Aorta (tissue), 5 donors: ENCODE measurements at regions not wholly inside any gene's neighbourhood (a gene's known extent, or its start where the extent isn't known, plus 50 kb on each side); places are given as distances from the start of the nearest gene placed in this dataset.

Experiments
- ATAC-seq: fragments of 200-7000 bp; cut with Tn5 transposase; one replicate; pipeline ENCODE4 v1.9.1; 2022; ENCODE audit warnings: moderate library complexity; ENCODE audit not compliant: low FRiP score
- DNase-seq, 2 donors: peaks; one replicate each; pipeline ENCODE4 v3.0.0-alpha.2; 2020
- H3K27ac ChIP-seq, 2 donors: one replicate each; pipeline ENCODE4 v1.5.1; 2013; ENCODE audit warnings: low read length in 2 of 2, mild to moderate bottlenecking in 2 of 2, moderate library complexity in 2 of 2, control low read depth in 1 of 2, inconsistent platforms in 1 of 2, low read depth in 1 of 2
- H3K27me3 ChIP-seq, 2 donors: one replicate each; pipeline ENCODE4 v1.6.1; 2013; ENCODE audit warnings: control low read depth in 1 of 2, low read length in 1 of 2, mild to moderate bottlenecking in 1 of 2, moderate library complexity in 1 of 2; ENCODE audit not compliant: insufficient read depth in 2 of 2, control insufficient read depth in 1 of 2
- H3K36me3 ChIP-seq, 2 donors: one replicate each; pipeline ENCODE4 v1.6.1; 2013; ENCODE audit warnings: control low read depth in 1 of 2, low read length in 1 of 2, mild to moderate bottlenecking in 1 of 2; ENCODE audit not compliant: insufficient read depth in 2 of 2, control insufficient read depth in 1 of 2
- H3K4me1 ChIP-seq, 2 donors: one replicate each; pipeline ENCODE4 v1.6.1; 2013; ENCODE audit warnings: low read length in 2 of 2, control low read depth in 1 of 2, mild to moderate bottlenecking in 1 of 2, moderate library complexity in 1 of 2; ENCODE audit not compliant: insufficient read depth in 2 of 2, control insufficient read depth in 1 of 2
- H3K4me3 ChIP-seq, 2 donors: one replicate each; pipeline ENCODE4 v1.5.1; 2013; ENCODE audit warnings: low read length in 2 of 2, control low read depth in 1 of 2, mild to moderate bottlenecking in 1 of 2
- H3K9me3 ChIP-seq: one replicate; pipeline ENCODE4 v1.6.1; 2013; ENCODE audit warnings: mild to moderate bottlenecking, low read length; ENCODE audit not compliant: control insufficient read depth
- WGBS, 2 donors: extraction: QIAGEN DNeasy Blood & Tissue Kit; methylation state at CpG; one replicate each; pipeline ENCODE4 v1.1.7; 2013; 5-methylcytosine and 5-hydroxymethylcytosine counted together
- intact Hi-C, 2 donors: fragments of 100-400 bp; cut with DNase I; formaldehyde crosslinking; loops; one replicate each; pipeline versions ENCODE4 v1.14.2 to v1.15.0; 2022
- donor health status: healthy with polysubstance abuse.
- donor health status: Bipolar disorder and iron deficiency.
- donor health status: DM: no; HTN: no; CAD: no.
- donor health status: DM: no; HTN: no; CAD: no.
- donor health status: DM: yes; HTN: yes; CAD: no.

DNA sequence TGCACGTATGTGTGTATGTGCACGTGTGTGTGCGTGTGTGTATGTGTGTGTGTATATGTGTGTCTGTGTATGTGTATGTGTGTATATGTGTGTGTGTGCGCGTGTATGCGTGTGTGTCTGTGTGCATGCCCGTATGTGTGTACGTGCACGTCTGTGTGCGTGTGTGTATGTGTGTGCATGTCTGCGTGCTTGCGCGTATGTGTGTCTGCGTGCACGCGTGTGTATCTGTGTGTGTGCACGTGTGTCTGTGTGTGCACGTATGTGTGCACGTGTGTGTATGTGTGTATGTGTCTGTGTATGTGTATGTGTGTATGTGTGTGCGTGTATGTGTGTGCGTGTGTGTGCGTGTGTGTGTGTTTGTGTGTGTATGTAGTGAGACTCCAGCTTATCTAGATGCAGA, 97.5 kb upstream of the SPATS2L start:
- WGBS, 2 donors: 91 to 92% methylated on average over 22 of the region's 22 CpGs

DNA sequence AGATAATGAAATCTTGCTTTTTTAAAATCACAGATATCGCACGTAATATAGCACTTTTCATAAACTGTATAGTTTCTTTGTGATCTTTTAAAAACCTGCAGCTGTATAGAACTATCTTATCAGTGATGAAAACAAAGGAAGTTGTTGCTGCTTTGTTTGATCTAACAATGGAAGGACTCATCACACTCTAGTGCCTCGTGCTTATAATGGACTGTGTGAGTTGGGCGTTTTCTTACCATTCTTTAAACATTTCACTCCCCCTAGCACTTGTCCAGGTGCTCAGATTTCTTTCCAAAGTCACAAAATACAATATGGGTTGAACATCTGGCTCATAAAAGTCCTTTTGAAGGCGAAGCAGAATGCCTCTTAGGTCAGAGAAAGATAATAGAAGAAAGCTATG, 94.8 kb upstream of the SPATS2L start:
- Histone ChIP-seq H3K4me1 (no peaks in the 10 kb centered on the region), H3K36me3 (no peaks in the 10 kb centered on the region), H3K4me3 (no peak overlapping the region), H3K27ac (no peak overlapping the region), H3K27me3 (no peaks in the 10 kb centered on the region), H3K9me3 (no peaks in the 10 kb centered on the region)
- ATAC-seq (no peak), DNase-seq (no peak)
- WGBS, 2 donors: 78 to 82% methylated on average over 5 of the region's 5 CpGs
- intact Hi-C loops: no loop called here

More for the DNA sequence above, 97.5 kb upstream of the SPATS2L start:
- Histone ChIP-seq H3K9me3 (no peaks in the 10 kb centered on the region), H3K4me1 (no peaks in the 10 kb centered on the region), H3K27ac (no peak overlapping the region), H3K36me3 (no peaks in the 10 kb centered on the region), H3K4me3 (no peak overlapping the region), H3K27me3 (no peaks in the 10 kb centered on the region)
- intact Hi-C loops: no loop called here
- ATAC-seq (no peak), DNase-seq (no peak)

DNA sequence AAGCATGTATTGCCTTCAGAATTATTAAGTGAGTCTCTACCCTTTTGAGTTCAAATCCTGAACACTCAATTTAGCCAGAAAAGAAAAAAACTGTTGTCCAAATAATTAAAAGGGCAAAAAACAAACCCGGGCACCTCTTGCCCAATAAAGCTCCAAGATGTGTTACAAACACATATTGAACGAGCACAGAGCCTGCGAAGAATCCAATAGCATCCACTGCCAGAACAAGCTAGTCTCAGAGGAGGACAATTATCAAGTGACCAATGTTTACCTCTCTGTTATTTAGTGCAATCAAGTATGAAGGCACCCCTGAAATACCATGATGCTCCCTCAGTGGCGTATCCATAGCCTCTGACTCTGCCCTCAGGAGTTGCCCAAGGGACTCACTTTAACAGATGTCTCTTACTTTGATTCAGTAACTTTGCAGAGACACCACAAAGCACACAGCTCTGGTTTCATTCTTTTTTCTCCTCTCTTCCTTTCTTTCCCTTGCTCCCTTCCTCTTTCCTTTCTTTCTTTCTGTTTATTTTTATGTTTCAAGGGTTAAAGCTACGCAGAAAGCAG, 93.5 kb upstream of the SPATS2L start:
- Histone ChIP-seq H3K4me3 (no peak overlapping the region), H3K4me1 (no peaks in the 10 kb centered on the region), H3K27me3 (peaks cover 0 to 4% of the 10 kb centered on the region in 2 donors), H3K9me3 (no peaks in the 10 kb centered on the region), H3K36me3 (no peaks in the 10 kb centered on the region), H3K27ac (no peak overlapping the region)
- WGBS, 2 donors: 91 to 93% methylated on average over 5 of the region's 5 CpGs
- ATAC-seq (no peak), DNase-seq (no peak)
- intact Hi-C loops: no loop called here

DNA sequence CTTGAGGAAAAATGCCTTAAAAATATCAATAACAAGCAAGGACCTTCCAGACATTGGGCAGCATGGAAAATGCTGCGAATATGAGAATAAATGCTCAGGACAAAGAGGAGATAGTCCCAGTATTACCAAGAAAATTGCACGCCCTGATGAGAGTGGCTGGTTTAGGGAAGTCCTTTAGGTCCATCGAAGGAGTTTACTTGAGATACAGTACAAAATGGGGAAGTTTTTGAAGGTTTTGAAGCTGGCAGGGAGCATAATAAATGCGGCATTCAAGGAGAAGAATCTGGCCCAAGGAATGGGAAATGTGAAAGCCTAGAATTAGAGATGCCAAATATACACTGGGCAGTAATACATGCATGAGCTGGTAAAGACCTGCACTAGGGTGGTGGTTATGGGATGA, 90.2 kb upstream of the SPATS2L start:
- WGBS, 2 donors: 93 to 95% methylated on average over 4 of the region's 4 CpGs

DNA sequence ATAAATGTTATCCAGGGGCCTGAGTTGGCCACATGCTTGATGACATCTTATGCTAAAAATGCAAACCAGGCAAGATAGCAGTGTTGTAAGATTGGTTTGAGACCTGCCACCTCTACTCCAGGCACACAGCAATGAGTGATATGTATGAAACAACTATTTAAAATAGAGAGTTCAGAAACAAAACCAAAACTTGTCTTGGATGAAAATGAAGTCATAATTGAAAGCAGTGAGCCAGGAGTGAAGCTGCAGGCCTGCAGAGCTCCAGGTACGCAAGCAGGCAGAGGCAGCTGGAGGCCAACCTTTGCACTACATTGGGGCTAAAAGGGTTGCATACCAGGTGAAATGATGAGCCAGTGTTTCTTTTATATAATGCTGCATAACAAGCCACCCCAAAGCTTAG, 89.2 kb upstream of the SPATS2L start:
- Histone ChIP-seq H3K36me3 (no peaks in the 10 kb centered on the region), H3K27me3 (peaks cover 0 to 4% of the 10 kb centered on the region in 2 donors), H3K9me3 (no peaks in the 10 kb centered on the region), H3K4me1 (no peaks in the 10 kb centered on the region), H3K4me3 (no peak overlapping the region), H3K27ac (no peak overlapping the region)
- ATAC-seq (no peak), DNase-seq (no peak)
- 92 to 100% methylated on average over 1 of the region's 1 CpG for WGBS, 2 donors
- intact Hi-C loops: no loop called here

More for the DNA sequence above, 90.2 kb upstream of the SPATS2L start:
- no peak for DNase-seq
- Histone ChIP-seq H3K4me3 (no peak overlapping the region), H3K4me1 (no peaks in the 10 kb centered on the region), H3K27ac (no peak overlapping the region), H3K36me3 (no peaks in the 10 kb centered on the region), H3K27me3 (peaks cover 0 to 4% of the 10 kb centered on the region in 2 donors), H3K9me3 (no peaks in the 10 kb centered on the region)
- intact Hi-C loops: no loop called here
- ATAC-seq: no peak

DNA sequence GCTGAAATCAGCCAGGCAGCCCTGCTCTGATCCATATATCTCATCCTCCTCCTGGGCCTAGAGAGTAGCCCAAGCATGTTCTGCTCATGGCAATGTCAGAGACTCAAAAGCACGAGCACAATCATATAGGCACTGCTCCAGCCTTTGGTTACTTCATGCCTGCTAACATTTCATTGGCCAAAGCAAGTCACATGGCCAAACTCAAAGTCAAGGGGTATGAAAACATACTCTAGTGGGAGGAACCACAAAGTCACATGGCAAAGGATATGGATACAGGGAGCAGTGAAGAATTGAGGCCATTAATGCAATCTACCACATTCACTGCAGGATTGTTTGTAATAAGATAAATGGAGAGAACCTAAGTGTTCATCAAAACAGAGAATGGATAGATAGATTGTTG, 87.8 kb upstream of the SPATS2L start:
- H3K9me3 ChIP-seq: no peaks in the 10 kb centered on the region
- no peak overlapping the region for H3K27ac ChIP-seq
- ATAC-seq (no peak), DNase-seq (no peak)
- H3K4me3 ChIP-seq: no peak overlapping the region
- H3K4me1 ChIP-seq: no peaks in the 10 kb centered on the region
- intact Hi-C loops: no loop called here
- WGBS, 2 donors: 87 to 94% methylated on average over 1 of the region's 1 CpG
- H3K36me3 ChIP-seq: no peaks in the 10 kb centered on the region
- peaks cover 0 to 4% of the 10 kb centered on the region in 2 donors for H3K27me3 ChIP-seq

DNA sequence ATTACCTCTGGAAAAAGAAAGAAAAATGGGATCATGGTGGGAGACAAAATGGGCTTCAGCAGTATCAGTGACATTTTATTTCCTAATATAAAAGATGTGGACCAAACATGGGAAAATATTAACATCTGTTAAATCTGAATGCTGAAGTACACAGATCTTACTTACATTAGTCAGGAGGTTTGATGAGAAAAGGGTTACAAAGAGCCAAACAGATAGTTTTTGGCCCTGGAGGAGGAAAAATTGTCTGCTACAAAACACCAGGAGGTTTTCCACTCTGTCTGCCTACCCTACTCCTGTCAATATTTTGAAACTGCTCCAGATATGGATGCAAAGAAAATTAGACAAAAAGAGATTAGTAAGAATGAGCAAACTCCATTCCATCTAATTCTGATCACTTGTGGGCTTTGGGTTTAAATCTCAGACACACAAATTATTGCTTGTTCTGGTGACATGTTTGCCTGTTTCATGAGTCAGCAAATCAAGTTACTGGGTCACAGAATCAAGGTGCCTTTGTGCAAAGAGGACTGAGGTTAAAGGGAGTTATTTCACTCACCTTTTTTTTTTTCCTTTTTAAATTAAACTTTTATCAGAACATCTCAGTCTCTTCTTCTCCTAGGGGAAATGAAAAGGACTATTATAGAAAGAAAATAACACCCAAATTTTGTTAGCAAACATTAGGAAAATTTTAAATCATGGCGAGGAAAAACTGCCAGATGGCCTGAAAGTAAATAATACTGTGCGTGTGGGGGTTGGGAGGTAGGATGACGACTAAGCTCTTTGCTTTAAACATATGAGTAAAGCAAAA, 87.0 kb upstream of the SPATS2L start:
- 74 to 77% methylated on average over 3 of the region's 3 CpGs for WGBS, 2 donors
- no peak for ATAC-seq
- no peaks in the 10 kb centered on the region for H3K9me3 ChIP-seq

DNA sequence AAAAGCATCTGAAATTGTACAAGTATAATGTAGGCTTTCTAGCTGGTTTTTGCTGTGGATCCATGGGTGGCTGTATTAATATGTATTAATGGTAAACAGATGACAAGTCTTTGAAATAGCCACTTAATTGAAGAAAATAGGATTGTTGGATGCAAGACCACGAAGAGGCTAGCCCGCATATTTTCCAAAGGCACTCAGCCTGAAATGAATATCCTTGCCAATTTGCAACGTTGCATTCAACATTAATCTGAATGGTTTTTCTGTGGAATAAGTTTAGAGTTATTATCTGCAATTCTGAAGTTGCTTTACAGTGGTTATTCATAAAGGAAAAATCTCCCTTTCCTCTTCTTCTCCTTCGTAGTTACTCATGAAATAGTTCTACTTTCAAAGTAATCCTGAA, 86.2 kb upstream of the SPATS2L start:
- intact Hi-C loops: no loop called here
- no peaks in the 10 kb centered on the region for H3K9me3 ChIP-seq
- no peak for ATAC-seq
- no peaks in the 10 kb centered on the region for H3K36me3 ChIP-seq
- no peak overlapping the region for H3K4me3 ChIP-seq
- no peak overlapping the region for H3K27ac ChIP-seq
- peaks cover 0 to 4% of the 10 kb centered on the region in 2 donors for H3K27me3 ChIP-seq
- WGBS, 2 donors: 40 to 44% methylated on average over 4 of the region's 4 CpGs
- no peak for DNase-seq
- H3K4me1 ChIP-seq: no peaks in the 10 kb centered on the region

More for the DNA sequence above, 87.0 kb upstream of the SPATS2L start:
- Histone ChIP-seq H3K4me1 (no peaks in the 10 kb centered on the region), H3K27me3 (peaks cover 0 to 4% of the 10 kb centered on the region in 2 donors), H3K36me3 (no peaks in the 10 kb centered on the region), H3K4me3 (no peak overlapping the region), H3K27ac (no peak overlapping the region)
- DNase-seq: no peak
- intact Hi-C loops: no loop called here
